ENCODE measurements at regions not wholly inside any gene's neighbourhood (a gene's known extent, or its start where the extent isn't known, plus 50 kb on each side); places are given as distances from the start of the nearest gene placed in this dataset.

- Histone ChIP-seq H4K20me1 (replicated peaks; ENCODE audit: insufficient read depth) (no peaks in the 10 kb centered on the region), H3K4me3 (no peak overlapping the region), H3F3A (replicated peaks; ENCODE audit: low read depth) (no peaks in the 10 kb centered on the region), H3K9me2 (ENCODE audit: insufficient read depth) (no peaks in the 10 kb centered on the region), H3K4me2 (no peak overlapping the region), H3K79me2 (replicated peaks; ENCODE audit: insufficient read depth) (no peaks in the 10 kb centered on the region), H3K36me3 (ENCODE audit: insufficient read depth) (no peaks in the 10 kb centered on the region), H3K27ac (ENCODE audit: low read depth) (no peak overlapping the region), H2AFZ (no peak overlapping the region), H3K27me3 (ENCODE audit: insufficient read depth) (no peaks in the 10 kb centered on the region), H3K4me1 (ENCODE audit: insufficient read depth) (no peaks in the 10 kb centered on the region)
- Mint-ChIP-seq H3K4me3 (no peak overlapping the region), H3K27me3 (ENCODE audit: insufficient read depth, low read depth, poor library complexity) (peaks cover 2% of the 10 kb centered on the region), H3K4me1 (no peaks in the 10 kb centered on the region), H3K27ac (no peak overlapping the region), H3K9me3 (peaks cover 32% of the 10 kb centered on the region), H3K36me3 (ENCODE audit: low read depth) (no peaks in the 10 kb centered on the region)
- no peak for ATAC-seq
- TF ChIP-seq CTCF (conservative IDR thresholded peaks at IDR 0.05; ENCODE audit: low read depth in 2 of 2) (no peak), REST (IDR thresholded peaks at IDR 0.05; ENCODE audit: unreplicated experiment) (no peak), ETS1 (IDR thresholded peaks at IDR 0.05) (no peak), ZNF331 (CRISPR knock-in tag; IDR thresholded peaks at IDR 0.05; ENCODE audit: low read depth) (no peak), EZH2phosphoT487 (IDR thresholded peaks at IDR 0.05; ENCODE audit: unreplicated experiment) (no peak), EZH2 (IDR thresholded peaks at IDR 0.05; ENCODE audit: low read depth, unreplicated experiment) (no peak), JUNB (IDR thresholded peaks at IDR 0.05; ENCODE audit: unreplicated experiment) (no peak), ZNF462 (CRISPR knock-in tag; IDR thresholded peaks at IDR 0.05) (no peak), ZNF114 (CRISPR knock-in tag; IDR thresholded peaks at IDR 0.05) (no peak), CREB1 (CRISPR knock-in tag; IDR thresholded peaks at IDR 0.05; ENCODE audit: low read depth) (no peak), POLR2AphosphoS5 (IDR thresholded peaks at IDR 0.05; ENCODE audit: low read depth) (no peak), NANOG (IDR thresholded peaks at IDR 0.05; ENCODE audit: borderline replicate concordance) (no peak)
- no peak for DNase-seq (ENCODE audit: low spot score)
These were observed 112.1 kb upstream of the CNTNAP4 start for GRCh38 chr16:76164970-76165558.

Measured in GM23338 (cell line).